NCI-H2107 treated with DMSO at 0.1 percent for 48 hours (cell line): ENCODE measurements at regions not wholly inside any gene's neighbourhood (a gene's known extent, or its start where the extent isn't known, plus 50 kb on each side); places are given as distances from the start of the nearest gene placed in this dataset.
A peak's percentile ranks its signal among the peaks of the same experiment; 100 is the strongest.

Experiments
- DNase-seq: peaks from one replicate; lab custom pipeline; 2025; ENCODE audit not compliant: unreplicated experiment; lab: John Stamatoyannopoulos, UW

- no peak for DNase-seq
These were observed 77.8 kb upstream of the FSHB start for GRCh38 chr11:30153008-30153407.

- DNase-seq: no peak
These were observed 75.4 kb upstream of the FSHB start for GRCh38 chr11:30155428-30155827.

DNA sequence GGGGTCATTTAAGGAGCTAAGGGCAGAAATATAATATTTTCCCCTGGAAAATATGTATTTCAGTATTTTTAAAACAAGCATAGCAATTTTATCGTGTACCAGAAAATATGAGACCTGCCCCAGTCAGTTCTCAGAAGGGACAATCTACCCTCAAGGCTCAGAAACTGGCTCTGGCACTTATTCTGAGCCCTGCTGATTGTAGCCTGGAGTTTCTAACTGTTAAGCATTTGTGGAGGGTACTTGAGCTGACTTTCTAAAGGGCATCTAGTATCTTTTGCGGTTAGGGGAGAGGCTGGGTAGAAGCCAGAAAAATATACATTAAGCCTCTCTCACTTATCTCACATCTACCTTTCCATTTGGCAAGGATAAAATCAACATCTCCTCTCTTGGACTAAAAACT lies 71.3 kb upstream of the FSHB start:
- peak; percentile 53 for DNase-seq

- DNase-seq: no peak
These were observed 65.2 kb upstream of the FSHB start for GRCh38 chr11:30165652-30166051.

DNA sequence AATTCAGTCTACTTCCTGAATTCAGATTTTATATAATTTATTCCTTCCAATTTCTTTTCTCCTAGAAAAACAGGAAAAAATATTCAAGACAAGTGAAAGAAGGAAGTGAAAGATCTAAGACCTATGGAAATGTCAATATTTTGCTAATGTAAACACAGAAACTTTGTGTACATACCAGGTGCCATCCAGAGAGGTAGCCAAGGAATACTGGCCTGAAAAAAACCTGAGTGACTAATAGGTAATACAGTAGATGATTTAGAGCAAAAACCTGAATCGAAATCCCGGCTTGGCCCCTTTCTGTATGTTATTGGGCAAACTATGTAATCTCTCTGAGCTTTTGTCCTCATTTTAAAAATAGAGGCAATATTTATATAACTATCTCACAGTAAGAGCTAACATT lies 59.2 kb upstream of the FSHB start:
- no peak for DNase-seq

GRCh38 chr11:30172158-30172557 lies 58.7 kb upstream of the FSHB start:
- no peak for DNase-seq

DNA sequence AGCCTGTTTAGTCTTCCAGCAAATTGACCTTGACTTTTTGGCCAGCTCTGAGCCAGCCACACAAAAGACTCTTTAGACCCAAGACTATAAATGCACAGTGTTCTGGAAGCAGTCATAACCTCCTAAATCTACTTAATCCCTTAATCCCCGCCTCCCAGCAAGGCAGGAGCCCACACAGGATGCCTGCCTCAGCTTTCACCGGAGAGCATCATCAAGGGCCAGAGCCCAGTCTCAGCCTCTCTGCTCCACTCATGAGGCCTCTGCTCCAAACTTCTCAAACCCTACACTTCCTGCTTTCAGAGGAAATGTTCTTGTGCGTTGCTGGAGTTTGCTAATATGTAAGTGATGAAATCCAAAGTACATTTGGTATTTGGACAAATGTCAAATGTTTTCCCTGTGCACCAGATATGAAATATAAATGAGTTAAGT lies 57.9 kb upstream of the FSHB start:
- DNase-seq: no peak

GRCh38 chr11:30174265-30175020 lies 56.4 kb upstream of the FSHB start:
- DNase-seq: no peak
